Transverse colon (tissue), 4 donors: ENCODE measurements at regions not wholly inside any gene's neighbourhood (a gene's known extent, or its start where the extent isn't known, plus 50 kb on each side); places are given as distances from the start of the nearest gene placed in this dataset.

ENCODE experiments used
- DNase-seq: peaks from one replicate; pipeline ENCODE4 v3.0.0-alpha.2; 2019
- H3K27ac ChIP-seq, 4 donors: fragments of 200-600 bp; sonication (generic); 2 replicates each; pipeline ENCODE4 v1.5.1; 2016 to 2018; ENCODE audit warnings: inconsistent platforms in 4 of 4
- H3K27me3 ChIP-seq: fragments of 200-600 bp; sonication (generic); 2 replicates; pipeline ENCODE4 v1.5.1; 2017; ENCODE audit warnings: inconsistent platforms
- H3K36me3 ChIP-seq, 4 donors: fragments of 200-600 bp; sonication (generic); 2 replicates each; pipeline ENCODE4 v1.5.1; 2017 to 2019; ENCODE audit warnings: inconsistent platforms in 4 of 4
- H3K4me1 ChIP-seq, 4 donors: fragments of 200-600 bp; sonication (generic); 2 replicates each; pipeline ENCODE4 v1.5.1; 2017 to 2020; ENCODE audit warnings: inconsistent platforms in 4 of 4
- H3K4me3 ChIP-seq, 4 donors: fragments of 200-600 bp; sonication (generic); 1 replicate in 1 of 4; 2 replicates in 3 of 4; pipeline versions ENCODE4 v1.5.1 to v1.6.1; 2017 to 2019; ENCODE audit warnings: inconsistent platforms in 4 of 4
- H3K9me3 ChIP-seq, 2 donors: fragments of 200-600 bp; sonication (generic); 2 replicates each; pipeline ENCODE4 v1.5.1; 2017 to 2019; ENCODE audit warnings: inconsistent platforms in 2 of 2
- CTCF ChIP-seq, 5 experiments: fragments of 200-600 bp in 3 of 5; fragments of 450-650 bp in 2 of 5; sonication (generic) in 3 of 5; IDR thresholded peaks; 1 replicate in 2 of 5; 2 replicates in 3 of 5; pipeline ENCODE4 v1.5.1; 2016 to 2017; ENCODE audit warnings: antibody characterized with exemption in 5 of 5, inconsistent platforms in 3 of 5, mild to moderate bottlenecking in 2 of 5, moderate library complexity in 1 of 5
- EP300 ChIP-seq: sonication (generic); formaldehyde crosslinking; IDR thresholded peaks from one replicate; pipeline ENCODE4 v1.6.1; 2017; ENCODE audit warnings: antibody characterized with exemption, low read depth
- POLR2A ChIP-seq: fragments of 450-650 bp; IDR thresholded peaks from one replicate; pipeline ENCODE4 v1.6.1; 2016; ENCODE audit warnings: antibody characterized with exemption, mild to moderate bottlenecking, moderate library complexity
- POLR2AphosphoS5 ChIP-seq, 3 donors: sonication (generic); formaldehyde crosslinking; IDR thresholded peaks; one replicate each; pipeline ENCODE4 v1.6.1; 2016; ENCODE audit warnings: antibody characterized with exemption in 3 of 3
- WGBS, 2 donors: methylation state at CpG; one replicate each; pipeline ENCODE4 v1.1.5; 2018; ENCODE audit warnings: low coverage in 1 of 2; 5-methylcytosine and 5-hydroxymethylcytosine counted together
- in situ Hi-C, 4 donors: fragments of 200-750 bp; cut with MboI; loops; one replicate each; pipeline versions ENCODE4 v1.15.0 to v1.15.1; 2017; ENCODE audit warnings: low sequenced_read_pairs in 3 of 4, low pct_ligation_motif_present in 1 of 4, low pct_unique_long_range_greater_than_20kb in 1 of 4
- intact Hi-C: fragments of 100-400 bp; cut with DNase I; formaldehyde crosslinking; loops from one replicate; pipeline ENCODE4 v1.15.1; 2023; ENCODE audit warnings: low total_unique reads

GRCh38 chr2:151137526-151137925 lies 124.1 kb downstream of the RBM43 start:
- 86 to 89% methylated on average over 4 to 5 of the region's 5 CpGs for WGBS, 2 donors
- intact Hi-C loops (no loop called here), in situ Hi-C loops (no loop called here)
- Histone ChIP-seq H3K4me3 (no peak overlapping the region), H3K27me3 (no peaks in the 10 kb centered on the region), H3K36me3 (no peaks in the 10 kb centered on the region), H3K9me3 (no peaks in the 10 kb centered on the region), H3K4me1 (no peaks in the 10 kb centered on the region), H3K27ac (no peak overlapping the region)
- DNase-seq: no peak
- no peak for TF ChIP-seq POLR2AphosphoS5 (IDR thresholded peaks at IDR 0.05)
- TF ChIP-seq POLR2A: no peak
- no peak for TF ChIP-seq EP300
- no peak for TF ChIP-seq CTCF (IDR thresholded peaks at IDR 0.05)

- WGBS, 2 donors: 91 to 100% methylated on average over 1 to 2 of the region's 2 CpGs
- intact Hi-C loops (no loop called here), in situ Hi-C loops (no loop called here)
- TF ChIP-seq EP300: no peak
- no peak for TF ChIP-seq POLR2AphosphoS5 (IDR thresholded peaks at IDR 0.05)
- Histone ChIP-seq H3K4me3 (no peak overlapping the region), H3K36me3 (no peaks in the 10 kb centered on the region), H3K9me3 (peaks cover 4 to 5% of the 10 kb centered on the region in 2 donors), H3K27ac (no peak overlapping the region), H3K27me3 (no peaks in the 10 kb centered on the region), H3K4me1 (no peaks in the 10 kb centered on the region)
- DNase-seq: no peak
Observed at GRCh38 chr2:151120011-151120410, 141.7 kb downstream of the RBM43 start.

- Histone ChIP-seq H3K9me3 (peaks cover 4 to 5% of the 10 kb centered on the region in 2 donors), H3K27ac (no peak overlapping the region), H3K4me1 (no peaks in the 10 kb centered on the region), H3K27me3 (no peaks in the 10 kb centered on the region), H3K36me3 (no peaks in the 10 kb centered on the region), H3K4me3 (no peak overlapping the region)
- intact Hi-C loops: loop anchor here (10.0 kb wide), 1 partner anchor 1965 kb away; no protein-coding TSS in a partner anchor
- no peak for DNase-seq
- in situ Hi-C loops: no loop called here
- TF ChIP-seq CTCF (IDR thresholded peaks at IDR 0.05) (no peak), POLR2AphosphoS5 (IDR thresholded peaks at IDR 0.05) (no peak), POLR2A (no peak), EP300 (no peak)
Observed at GRCh38 chr2:151119374-151119773, 142.3 kb downstream of the RBM43 start.

- no peaks in the 10 kb centered on the region for H3K4me1 ChIP-seq
- in situ Hi-C loops: no loop called here
- no peak overlapping the region for H3K4me3 ChIP-seq
- intact Hi-C loops: loop anchor here (10.0 kb wide), 1 partner anchor 1963 kb away; no protein-coding TSS in a partner anchor
- peaks cover 4 to 5% of the 10 kb centered on the region in 2 donors for H3K9me3 ChIP-seq
- no peak overlapping the region for H3K27ac ChIP-seq
- H3K27me3 ChIP-seq: no peaks in the 10 kb centered on the region
- TF ChIP-seq POLR2AphosphoS5 (IDR thresholded peaks at IDR 0.05) (no peak), EP300 (no peak), POLR2A (no peak), CTCF (IDR thresholded peaks at IDR 0.05) (no peak)
- H3K36me3 ChIP-seq: no peaks in the 10 kb centered on the region
- no peak for DNase-seq
Observed at GRCh38 chr2:151118269-151118668, 143.4 kb downstream of the RBM43 start.

GRCh38 chr2:151114874-151115273 lies 146.8 kb downstream of the RBM43 start:
- no peak for DNase-seq
- H3K4me3 ChIP-seq: no peak overlapping the region
- in situ Hi-C loops (no loop called here), intact Hi-C loops (loop anchor here (10.0 kb wide), 1 partner anchor 1960 kb away; no protein-coding TSS in a partner anchor)
- WGBS, 2 donors: 40 to 75% methylated on average over 1 to 3 of the region's 3 CpGs
- H3K36me3 ChIP-seq: no peaks in the 10 kb centered on the region
- no peaks in the 10 kb centered on the region for H3K4me1 ChIP-seq
- H3K27ac ChIP-seq: no peak overlapping the region
- no peaks in the 10 kb centered on the region for H3K27me3 ChIP-seq
- TF ChIP-seq POLR2AphosphoS5 (IDR thresholded peaks at IDR 0.05) (no peak), EP300 (no peak), POLR2A (no peak), CTCF (IDR thresholded peaks at IDR 0.05) (no peak)
- peaks cover 4 to 5% of the 10 kb centered on the region in 2 donors for H3K9me3 ChIP-seq
